ENCODE measurements at regions not wholly inside any gene's neighbourhood (a gene's known extent, or its start where the extent isn't known, plus 50 kb on each side); places are given as distances from the start of the nearest gene placed in this dataset.

GRCh38 chr18:68564351-68564750, 150.6 kb downstream of the TMX3 start:
- TF ChIP-seq CTCF (conservative IDR thresholded peaks at IDR 0.05) (no peak), EZH2 (IDR thresholded peaks at IDR 0.05; ENCODE audit: low read depth) (no peak)
